GM23248 (cell line): ENCODE measurements at regions not wholly inside any gene's neighbourhood (a gene's known extent, or its start where the extent isn't known, plus 50 kb on each side); places are given as distances from the start of the nearest gene placed in this dataset.

Experiments
- EZH2 ChIP-seq: fragments of 200-600 bp; sonication (generic); IDR thresholded peaks from 2 replicates; pipeline ENCODE4 v1.6.1; 2018; ENCODE audit warnings: antibody characterized with exemption, mild to moderate bottlenecking; ENCODE audit not compliant: insufficient read depth, poor library complexity, severe bottlenecking
- EZH2phosphoT487 ChIP-seq: fragments of 200-600 bp; sonication (generic); IDR thresholded peaks from 2 replicates; pipeline ENCODE4 v1.6.1; 2018; ENCODE audit warnings: antibody characterized with exemption, moderate library complexity, mild to moderate bottlenecking, low read depth; ENCODE audit not compliant: insufficient read depth

DNA sequence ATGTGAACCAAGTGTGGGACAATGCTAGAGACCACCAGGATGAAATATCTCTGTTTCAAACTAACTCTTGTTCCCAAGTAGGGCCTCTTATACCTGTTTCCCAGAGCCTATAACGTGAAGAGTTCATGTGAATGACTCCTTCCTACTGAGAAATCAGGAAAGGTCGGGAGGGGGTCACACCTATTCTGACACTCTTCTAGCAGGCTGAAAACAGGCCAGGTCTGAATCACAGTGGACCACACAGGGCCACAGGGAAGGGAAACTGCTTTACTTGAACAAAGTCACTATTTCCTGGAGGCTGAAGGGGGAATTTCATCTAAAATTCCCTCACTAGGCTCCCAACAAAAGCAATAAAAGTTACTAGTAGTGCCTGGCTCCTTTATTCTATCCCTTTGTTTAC lies 88.4 kb upstream of the BMP2 start:
- TF ChIP-seq EZH2 (no peak), EZH2phosphoT487 (no peak)
